ENCODE measurements at regions not wholly inside any gene's neighbourhood (a gene's known extent, or its start where the extent isn't known, plus 50 kb on each side); places are given as distances from the start of the nearest gene placed in this dataset.
"Not testable (repeated sequence)": the region's sequence is repeated elsewhere in the genome, so short reads cannot be mapped to it uniquely, and the experiment has no call there.

- no peak for DNase-seq
Observed at GRCh38 chr16:17977260-17977659, 359.3 kb downstream of the NPIPA8 start.

GRCh38 chr16:17972460-17972943 is 364.0 kb downstream of the NPIPA8 start:
- DNase-seq, result no peak

DNA sequence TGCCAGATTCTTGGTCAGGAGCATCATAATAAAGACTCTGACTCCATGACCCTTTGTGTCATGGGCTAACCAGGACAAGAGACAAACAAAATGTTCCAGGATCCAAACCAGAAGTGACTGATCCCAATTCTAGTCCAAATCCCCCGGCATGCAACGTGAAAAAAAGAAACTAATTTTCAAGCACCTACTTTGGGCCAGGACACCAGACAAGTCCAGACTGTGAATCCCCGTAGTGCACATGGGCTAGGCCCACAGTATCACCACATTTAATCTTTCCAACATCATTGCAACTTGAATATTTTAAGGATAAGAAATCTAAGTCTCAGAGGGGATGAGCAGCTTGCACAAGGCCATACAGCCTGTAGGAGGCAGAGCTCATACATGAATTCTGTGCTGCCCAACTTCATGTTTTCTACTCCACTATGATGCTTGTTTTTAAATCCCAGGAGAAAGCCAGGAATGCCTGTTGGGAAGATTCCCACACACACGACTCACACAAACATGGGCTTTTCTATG is 365.7 kb downstream of the NPIPA8 start:
- DNase-seq, result no peak

DNA sequence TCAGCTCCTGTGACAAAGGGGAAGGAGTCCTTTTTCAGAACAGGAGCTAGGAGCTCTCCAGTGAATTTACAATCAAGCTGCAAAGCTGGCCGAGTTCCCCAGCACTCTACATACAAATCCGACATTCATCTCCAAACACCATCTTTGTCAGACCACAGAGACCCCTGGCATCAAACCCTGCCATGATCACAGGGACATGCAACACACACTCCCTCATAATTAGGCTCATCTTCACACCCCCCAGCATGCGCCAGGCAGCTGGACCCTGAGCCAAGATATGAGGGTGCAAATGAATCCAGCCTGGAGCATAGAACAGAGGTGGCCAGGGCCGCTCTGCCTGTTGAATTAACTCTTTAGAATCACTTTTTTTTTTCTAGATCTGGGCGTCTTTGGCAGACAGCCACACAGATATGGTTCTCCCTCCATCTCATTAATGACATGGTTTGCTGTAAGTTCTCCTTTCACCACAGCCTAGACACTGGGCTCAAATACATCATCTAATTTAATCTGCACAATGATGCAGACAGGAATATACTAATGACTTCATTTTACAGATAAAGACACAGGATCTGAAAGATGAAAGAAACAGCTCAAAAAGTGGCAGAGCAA is 366.3 kb downstream of the NPIPA8 start:
- no peak for DNase-seq

DNA sequence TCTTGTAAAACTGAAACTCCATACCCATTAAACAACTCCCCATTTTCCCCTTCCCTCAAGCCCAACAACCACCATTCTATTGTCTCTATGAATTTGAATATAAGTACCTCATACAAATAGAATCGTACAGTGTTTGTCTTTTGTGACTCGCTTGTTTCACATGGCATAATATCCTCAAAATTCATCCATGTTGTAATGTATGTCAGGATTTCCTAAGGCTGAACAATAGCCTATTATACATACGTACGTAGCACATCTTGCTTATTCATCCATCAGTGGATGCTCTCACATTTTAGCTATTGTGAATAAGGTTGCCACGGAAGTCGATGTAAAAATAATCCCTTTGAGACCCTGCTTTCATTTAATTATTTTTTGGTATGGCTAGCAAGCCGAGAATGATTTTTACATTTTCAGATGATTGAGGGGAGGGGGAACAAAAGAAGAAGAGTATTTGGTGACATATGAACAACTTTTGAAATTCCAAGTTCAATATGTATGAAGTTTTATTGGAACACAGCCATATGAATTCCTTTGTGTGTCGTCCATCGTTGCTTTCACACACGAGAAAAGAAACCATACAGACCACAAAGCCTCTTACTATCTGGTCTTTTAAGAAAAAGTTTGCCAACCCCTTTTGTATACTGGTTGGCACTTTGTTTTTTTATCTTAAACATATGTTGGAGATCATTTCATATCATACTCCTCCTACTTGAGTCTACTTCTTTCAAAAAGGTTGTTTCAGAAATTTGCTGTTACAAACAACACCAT is 371.2 kb downstream of the NPIPA8 start:
- DNase-seq, result no peak

- no peak for DNase-seq
Observed at GRCh38 chr16:17964196-17964595, 372.3 kb downstream of the NPIPA8 start.

GRCh38 chr16:17963185-17963836 is 373.2 kb downstream of the NPIPA8 start:
- no peak for DNase-seq

GRCh38 chr16:17962726-17963125 is 373.8 kb downstream of the NPIPA8 start:
- DNase-seq, result no peak

- not testable (repeated sequence) for DNase-seq
Observed at GRCh38 chr16:17961822-17962221, 374.7 kb downstream of the NPIPA8 start.

DNA sequence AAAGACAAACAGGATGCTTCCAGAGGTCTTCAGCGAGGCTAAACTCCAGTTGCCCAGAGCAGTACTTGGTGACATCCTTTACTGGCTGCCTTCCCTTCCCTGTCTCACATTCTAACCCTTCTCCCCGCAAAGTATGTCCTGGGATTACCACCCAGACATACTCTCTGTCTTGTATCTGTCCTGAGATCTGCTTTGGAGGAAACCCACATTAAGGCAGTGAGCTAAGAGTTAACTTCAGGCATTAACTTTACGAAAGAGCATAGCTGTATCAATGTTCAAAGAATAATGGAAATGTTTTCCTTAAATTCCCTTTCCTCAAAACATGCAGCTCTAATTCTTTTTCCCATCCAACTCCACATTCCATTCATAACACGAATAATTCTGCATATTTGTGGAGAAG is 385.2 kb downstream of the NPIPA8 start:
- DNase-seq, result no peak

DNA sequence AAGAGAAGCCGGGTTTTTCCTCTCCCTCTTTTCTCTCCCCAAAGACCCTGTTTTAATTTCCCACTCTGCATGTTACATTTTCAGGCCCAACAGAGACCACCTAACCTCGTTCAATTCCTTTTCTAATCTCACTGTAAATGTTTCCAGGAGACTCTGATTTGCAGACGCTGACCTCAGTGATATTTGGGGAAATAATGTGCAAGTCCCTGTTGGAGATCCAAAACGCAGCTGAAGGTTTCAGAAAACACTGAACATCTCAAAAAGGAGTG is 386.6 kb downstream of the NPIPA8 start:
- DNase-seq, result no peak

GRCh38 chr16:17949141-17949981 is 387.2 kb downstream of the NPIPA8 start:
- DNase-seq, result no peak

DNA sequence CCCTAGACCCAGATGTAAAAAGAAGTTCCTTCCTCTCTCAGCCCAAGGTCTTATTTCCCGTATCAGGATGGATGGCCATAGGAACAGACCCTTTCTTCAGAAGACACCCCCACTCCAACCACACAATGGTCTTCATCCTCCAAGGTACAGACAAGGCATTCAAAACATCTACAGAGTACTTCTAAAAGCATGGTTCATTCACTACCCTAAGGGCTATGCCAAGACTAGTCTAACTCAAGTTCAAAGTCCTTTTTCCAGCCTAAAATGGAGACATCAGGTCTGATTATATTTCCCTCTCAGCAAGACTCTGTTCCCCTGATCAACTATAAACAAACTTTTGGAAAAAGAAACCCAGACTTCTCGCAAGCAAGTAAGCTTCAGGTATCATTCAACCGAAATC is 388.9 kb downstream of the NPIPA8 start:
- DNase-seq, result no peak

GRCh38 chr16:17947165-17947564 is 389.4 kb downstream of the NPIPA8 start:
- no peak for DNase-seq

- no peak for DNase-seq
Observed at GRCh38 chr16:17945080-17945601, 391.4 kb downstream of the NPIPA8 start.

DNA sequence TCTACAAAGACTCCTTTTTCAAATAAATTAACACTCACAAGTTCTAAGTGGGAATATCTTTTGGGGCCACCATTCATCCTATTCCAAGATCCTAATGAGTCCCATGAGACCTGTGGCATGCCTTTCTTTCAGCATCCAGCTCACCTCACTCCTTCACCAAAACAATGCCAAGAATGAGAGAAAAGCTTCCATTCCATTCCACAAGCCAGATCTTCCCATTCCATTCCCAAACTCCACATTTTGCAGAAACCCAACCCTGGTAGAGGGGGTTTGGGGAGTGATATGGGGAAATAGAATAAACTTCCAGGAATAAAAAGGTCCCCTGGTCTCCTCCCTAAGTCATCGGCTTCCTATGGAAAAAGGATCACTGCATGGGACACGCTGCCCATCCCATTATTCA is 392.2 kb downstream of the NPIPA8 start:
- DNase-seq, result no peak

- no peak for DNase-seq
Observed at GRCh38 chr16:17942067-17942466, 394.5 kb downstream of the NPIPA8 start.

DNA sequence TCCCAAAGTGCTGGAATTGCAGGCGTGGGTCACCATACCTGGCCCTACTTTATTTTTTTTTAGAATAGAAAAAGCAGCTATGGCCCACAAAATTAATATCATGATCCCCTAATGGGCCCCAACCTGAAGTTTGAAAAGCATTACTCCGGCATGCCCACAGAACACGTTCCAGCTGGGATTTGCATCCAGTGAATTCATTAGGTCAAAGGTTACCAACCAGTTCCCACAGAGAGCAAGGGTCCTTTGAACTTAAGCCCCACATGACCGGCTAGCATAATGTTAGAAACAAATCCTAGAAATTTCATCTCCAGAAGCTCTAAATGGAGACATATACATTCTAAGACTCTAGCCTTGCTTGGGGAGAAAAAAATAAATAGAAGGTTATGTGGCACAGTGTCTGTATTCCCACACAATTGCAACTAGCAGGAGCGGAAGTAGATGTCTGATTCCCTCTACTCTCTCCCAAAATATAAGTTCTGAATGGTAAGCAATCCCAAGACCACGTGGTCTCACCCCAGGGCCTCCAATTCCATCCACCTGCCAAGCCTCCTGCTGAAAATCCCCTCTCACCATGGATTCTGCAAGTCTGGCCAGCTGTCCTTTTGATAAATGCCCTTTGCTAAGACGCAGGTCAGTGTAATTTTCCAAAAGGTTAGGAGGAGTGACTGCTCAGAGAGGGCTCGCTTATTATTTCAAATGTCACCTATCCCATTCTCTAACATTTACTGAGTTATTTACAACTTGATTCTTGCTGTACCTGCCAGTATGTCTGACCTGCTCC is 395.8 kb downstream of the NPIPA8 start:
- DNase-seq, result no peak

- no peak for DNase-seq
Observed at GRCh38 chr16:17939723-17940122, 396.8 kb downstream of the NPIPA8 start.

- DNase-seq, result no peak
Observed at GRCh38 chr16:17939122-17939536, 397.4 kb downstream of the NPIPA8 start.

GRCh38 chr16:17938546-17938945 is 398.0 kb downstream of the NPIPA8 start:
- DNase-seq, result no peak

Measured in effector CD4-positive, alpha-beta T cell (primary cell).